Vagina (tissue), 2 donors: ENCODE measurements at regions not wholly inside any gene's neighbourhood (a gene's known extent, or its start where the extent isn't known, plus 50 kb on each side); places are given as distances from the start of the nearest gene placed in this dataset.

ENCODE experiments used
- CTCF ChIP-seq, 3 experiments: fragments of 450-650 bp in 2 of 3; fragments of 200-600 bp in 1 of 3; sonication (generic) in 1 of 3; IDR thresholded peaks; one replicate each; pipeline ENCODE4 v1.5.1; 2017 to 2019; ENCODE audit warnings: antibody characterized with exemption in 3 of 3, mild to moderate bottlenecking in 2 of 3, moderate library complexity in 2 of 3
- POLR2A ChIP-seq, 2 donors: fragments of 450-650 bp; IDR thresholded peaks; one replicate each; pipeline ENCODE4 v1.6.1; 2017; ENCODE audit warnings: antibody characterized with exemption in 2 of 2, mild to moderate bottlenecking in 2 of 2, moderate library complexity in 2 of 2
- POLR2AphosphoS5 ChIP-seq, 2 donors: sonication (generic); formaldehyde crosslinking; IDR thresholded peaks; one replicate each; pipeline ENCODE4 v1.9.0; 2017; ENCODE audit warnings: antibody characterized with exemption in 2 of 2, mild to moderate bottlenecking in 2 of 2, low read depth in 1 of 2; ENCODE audit not compliant: insufficient read depth in 1 of 2

- no peak for TF ChIP-seq POLR2A (IDR thresholded peaks at IDR 0.05)
- no peak for TF ChIP-seq CTCF (IDR thresholded peaks at IDR 0.05)
- no peak for TF ChIP-seq POLR2AphosphoS5 (IDR thresholded peaks at IDR 0.05; ENCODE audit: insufficient read depth in 1 of 2, low read depth in 1 of 2)
Observed at GRCh38 chr18:7464245-7464966, 102.7 kb upstream of the PTPRM start.
